ENCODE measurements at regions not wholly inside any gene's neighbourhood (a gene's known extent, or its start where the extent isn't known, plus 50 kb on each side); places are given as distances from the start of the nearest gene placed in this dataset.
"Not testable (repeated sequence)": the region's sequence is repeated elsewhere in the genome, so short reads cannot be mapped to it uniquely, and the experiment has no call there.

DNA sequence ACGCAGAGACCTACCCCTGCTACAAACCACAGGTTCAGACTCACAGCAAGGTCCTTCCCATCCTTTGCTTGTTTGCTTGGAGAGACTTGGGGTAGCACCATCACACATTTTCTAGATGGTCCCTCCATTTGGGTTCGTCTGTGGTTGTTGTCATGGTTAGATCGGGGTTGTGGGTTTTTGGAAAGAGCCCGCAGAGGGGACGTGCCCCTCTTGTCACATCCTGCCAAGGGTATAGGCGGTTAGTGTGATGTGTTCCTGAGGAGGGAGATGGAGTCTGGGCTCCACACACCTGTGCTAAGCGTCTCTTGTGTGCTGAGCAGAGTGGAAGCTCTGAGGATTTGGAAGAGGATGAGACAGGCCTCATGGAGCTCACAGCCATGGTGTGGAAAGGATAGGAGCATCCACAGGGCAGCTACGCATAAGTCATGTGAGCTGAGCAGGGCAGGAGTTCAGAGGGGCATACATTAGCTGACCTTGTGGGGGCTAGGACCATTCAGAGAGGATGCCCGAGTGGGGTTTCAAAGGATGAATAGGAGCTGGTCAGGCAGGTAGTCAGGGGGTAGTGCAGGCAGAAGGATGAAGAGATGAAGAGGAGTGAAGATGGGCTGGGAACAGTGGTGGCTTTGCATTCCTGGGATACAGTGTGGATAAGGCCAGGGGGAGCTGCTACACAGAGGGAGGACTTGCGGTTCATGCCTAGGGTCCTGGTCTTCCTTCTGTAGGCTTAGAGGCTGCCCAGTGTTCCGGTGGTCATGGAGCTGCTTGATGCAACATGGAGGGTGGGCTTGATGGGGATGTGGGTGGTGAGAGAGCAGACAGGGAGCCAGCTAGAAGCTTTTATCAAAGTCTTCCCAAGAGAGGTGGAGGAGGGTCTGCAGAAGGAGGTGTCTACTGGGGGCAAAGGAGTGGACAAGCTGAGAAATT lies 62.9 kb downstream of the ACKR3 start:
- no peak for DNase-seq

GRCh38 chr2:236633219-236633570 lies 63.6 kb downstream of the ACKR3 start:
- no peak for DNase-seq

GRCh38 chr2:236633775-236634560 lies 64.3 kb downstream of the ACKR3 start:
- no peak for DNase-seq

DNA sequence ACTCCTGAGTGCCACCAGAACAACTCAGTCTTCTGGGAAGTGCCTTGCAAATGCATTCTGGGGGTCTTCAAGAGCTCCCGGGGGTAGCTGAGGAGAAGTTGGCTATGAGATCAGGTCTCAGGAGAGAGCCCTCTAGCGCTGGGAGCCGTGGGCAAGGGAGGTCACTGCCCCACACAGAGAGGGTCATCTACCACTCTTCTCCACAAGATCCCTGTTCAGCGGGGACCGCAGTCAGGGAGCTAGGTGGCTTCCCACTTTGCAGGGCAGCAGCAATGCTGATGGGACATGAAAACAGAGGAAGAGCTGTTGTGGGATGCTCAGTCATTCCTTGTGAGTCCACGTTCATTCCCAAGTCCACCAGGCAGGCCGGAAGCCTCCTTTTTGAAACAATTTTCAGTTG lies 66.6 kb downstream of the ACKR3 start:
- no peak for DNase-seq

DNA sequence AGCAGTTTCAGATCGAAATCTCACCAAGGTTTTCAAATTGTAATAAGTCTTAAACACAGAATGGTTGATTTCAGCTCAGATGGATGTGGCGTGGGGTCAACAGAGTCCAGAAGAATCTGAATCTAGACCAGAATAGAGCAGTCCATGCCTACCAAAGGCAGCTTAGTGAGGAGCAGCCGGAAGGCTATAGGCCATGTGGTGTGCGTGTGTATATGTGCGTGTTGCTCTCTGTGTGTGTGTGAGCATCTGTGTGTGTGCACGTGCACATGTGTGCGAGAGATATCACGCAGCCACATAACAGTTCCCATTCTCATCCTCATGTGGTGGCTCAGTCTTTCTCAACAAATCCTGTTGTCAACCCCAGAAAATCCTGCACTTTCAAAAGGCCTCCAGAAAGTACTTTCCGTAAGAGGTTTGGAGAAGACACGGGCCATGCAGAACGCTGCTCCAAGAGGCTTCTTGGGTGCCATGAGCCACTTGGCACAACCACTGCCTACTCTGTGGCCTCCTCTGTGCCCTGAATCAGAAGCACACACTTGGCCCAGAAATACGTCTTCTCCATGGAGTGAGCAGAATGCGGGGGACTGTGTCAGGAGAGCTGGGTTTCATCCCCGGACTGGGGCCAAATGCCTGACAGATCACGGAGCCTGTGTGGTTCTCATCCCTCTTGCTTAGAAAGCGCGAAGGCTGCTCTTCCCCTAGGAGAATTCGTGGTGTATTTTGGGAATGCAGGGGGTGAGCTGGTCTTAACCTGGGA lies 67.3 kb downstream of the ACKR3 start:
- DNase-seq = no peak

DNA sequence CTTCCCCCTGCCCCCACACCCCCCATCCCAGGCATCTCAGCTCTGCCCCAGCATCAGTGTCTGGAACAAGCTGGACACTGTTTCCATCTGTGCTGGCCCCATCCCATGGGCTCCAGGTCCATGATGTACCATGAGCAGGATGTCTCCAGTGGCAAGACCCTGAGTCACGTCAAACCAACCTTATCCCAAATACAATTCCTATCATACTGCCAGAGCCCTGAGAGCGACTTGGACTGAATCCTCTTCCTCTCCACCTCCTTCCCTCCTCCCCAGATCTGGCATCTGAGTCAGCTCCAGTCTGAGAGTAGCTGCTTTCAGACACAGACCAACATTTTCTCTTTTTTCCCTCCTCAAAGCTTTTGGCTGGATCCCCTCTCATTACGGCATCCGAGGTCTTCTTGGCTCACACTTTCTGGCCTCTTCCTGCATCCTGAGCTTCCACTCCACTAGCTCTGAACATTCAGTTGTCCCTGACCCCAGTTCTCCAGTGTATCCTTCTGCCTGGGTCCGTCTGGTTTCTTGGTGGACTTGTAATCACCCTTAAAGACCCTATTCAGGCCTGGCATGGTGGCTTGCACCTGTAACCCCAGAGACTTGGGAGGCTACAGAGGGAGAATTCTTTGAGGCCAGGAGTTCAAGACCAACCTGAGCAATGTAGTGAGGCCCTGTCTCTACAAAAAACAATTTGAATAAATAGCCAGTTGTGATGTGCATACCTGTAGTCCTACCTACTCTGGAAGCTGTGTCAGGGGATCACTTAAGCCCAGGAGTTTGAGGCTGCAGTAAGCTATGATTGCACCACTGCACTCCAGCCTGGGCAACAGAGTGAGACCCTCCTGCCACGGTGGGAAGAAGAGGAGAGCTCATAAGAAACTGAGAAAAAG lies 68.3 kb downstream of the ACKR3 start:
- DNase-seq = no peak

DNA sequence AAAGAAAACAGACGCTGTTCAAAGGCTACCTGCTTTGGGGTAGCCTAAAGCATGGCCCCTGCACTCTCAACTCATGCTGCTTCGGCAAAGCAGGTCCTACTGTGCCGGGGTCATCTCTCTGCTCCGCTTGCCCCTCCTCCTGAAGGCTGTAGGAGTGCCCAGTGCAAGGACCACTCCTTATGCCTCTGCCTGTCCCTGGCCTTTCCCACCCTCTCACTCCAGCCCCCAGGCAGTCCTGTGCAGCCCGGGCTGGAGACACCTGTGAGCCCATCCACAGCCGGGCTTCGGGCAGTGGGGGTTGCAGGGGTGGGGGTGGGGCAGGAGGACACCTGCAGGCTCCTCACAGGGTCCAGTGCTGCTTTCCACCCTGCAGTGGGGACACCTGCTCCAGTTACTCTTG lies 69.1 kb downstream of the ACKR3 start:
- DNase-seq = no peak

- no peak for DNase-seq
Measured at GRCh38 chr2:236639461-236640235, 70.0 kb downstream of the ACKR3 start.

DNA sequence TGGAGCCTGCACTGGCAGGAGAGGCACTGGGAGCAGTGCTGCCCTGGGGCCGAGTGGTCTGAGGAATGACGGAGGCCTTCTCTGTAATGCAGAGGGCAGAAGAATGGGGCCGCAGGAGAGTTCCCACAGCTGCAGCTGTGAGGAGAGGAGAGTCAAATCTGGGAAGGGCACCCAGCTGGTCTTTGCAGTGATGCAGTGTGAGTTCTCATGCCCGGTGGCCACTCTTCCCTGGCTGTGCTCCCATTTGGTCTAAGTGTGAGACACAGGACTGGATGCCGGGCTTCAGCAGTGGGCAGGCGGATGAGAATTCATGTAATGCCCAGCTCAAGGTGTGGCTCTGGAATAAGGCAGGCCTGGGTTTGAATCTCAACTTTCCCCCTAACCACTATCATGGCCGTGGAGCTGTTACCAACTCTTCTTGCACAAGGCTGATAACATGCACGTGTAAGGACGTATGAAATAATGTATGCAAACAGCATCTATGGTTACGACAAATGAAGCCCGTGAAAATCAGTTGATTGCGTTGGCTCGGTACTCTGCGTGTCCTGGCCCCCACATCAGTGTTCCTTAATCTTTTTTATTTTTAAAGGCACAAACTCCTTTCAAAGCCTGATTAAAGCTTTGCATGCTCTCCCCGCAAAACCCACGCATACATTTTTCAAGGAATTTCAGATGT lies 71.6 kb downstream of the ACKR3 start:
- DNase-seq = no peak

DNA sequence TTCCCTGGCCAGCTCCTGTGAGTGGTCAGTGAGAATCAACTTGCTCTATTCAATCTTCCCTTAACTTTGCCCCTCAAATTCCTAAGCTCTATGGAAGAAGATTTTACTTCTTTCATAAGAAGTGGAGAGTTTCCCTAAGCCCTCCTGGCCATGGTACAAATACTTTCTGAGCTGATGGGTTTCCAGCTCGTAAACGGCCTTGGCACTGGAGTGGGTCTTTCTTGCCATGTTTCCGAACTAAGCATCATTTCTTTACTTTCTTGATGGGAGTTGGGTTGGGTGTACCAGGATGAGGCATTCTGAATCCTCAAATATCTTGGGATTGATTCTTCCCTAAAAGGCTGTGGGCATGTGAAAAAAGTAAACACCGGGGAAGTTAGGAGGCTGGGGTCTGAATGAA lies 72.5 kb downstream of the ACKR3 start:
- no peak for DNase-seq

DNA sequence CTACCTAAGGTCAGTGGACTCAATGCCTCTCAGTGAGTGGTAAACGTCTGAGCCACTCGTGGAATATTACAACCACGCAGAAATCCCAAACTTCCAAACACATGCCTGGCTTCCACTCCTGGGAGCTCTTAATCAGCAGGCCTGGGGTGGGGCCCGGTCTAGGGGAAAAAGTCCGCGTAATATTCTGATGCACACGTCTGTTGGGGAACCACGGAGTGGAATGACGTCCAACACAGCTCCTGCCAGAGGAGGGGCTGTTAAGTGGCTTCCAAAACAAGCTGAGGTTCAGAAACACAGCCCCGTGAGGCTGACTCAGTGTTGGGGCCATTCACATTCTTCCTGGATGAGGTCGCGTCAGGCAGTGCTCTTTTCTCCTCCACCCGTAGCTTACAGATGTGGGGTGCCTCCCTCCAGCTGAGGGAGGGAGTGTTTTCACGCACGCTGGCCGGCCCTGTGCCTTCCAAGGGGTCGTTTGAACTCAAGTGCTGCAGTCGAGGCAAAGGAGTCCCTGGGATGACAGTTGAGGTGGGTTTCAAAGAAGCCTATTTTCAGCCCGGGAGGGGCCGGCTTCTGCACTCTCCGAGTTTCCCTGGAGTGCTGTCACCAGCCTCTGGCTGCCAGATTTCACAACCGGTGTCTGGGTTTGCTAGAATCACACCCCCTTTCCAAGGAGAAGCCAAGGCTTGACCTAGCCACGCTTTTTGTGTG lies 73.1 kb downstream of the ACKR3 start:
- DNase-seq = no peak

- no peak for DNase-seq
Measured at GRCh38 chr2:236643480-236643879, 73.9 kb downstream of the ACKR3 start.

DNA sequence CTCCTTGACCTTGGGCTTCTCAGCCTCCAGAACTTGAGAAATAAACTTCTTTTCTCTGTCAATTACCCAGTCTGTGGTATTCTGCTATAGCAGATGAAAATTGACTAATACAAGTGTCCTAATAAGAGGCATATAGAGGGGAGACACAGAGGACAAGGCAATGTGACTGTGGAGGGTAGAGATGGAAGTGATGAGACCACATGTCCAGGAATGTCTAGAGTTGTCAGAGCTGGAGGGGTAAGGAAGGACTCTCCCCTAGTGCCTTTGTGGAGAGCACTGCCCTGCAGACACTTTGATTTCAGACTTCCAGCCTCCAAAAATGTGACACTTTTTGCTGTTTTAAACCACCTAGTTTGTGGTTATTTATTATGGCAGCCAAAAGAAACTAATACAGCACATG lies 74.4 kb downstream of the ACKR3 start:
- DNase-seq = no peak

GRCh38 chr2:236644502-236644911 lies 74.9 kb downstream of the ACKR3 start:
- DNase-seq = no peak

- not testable (repeated sequence) for DNase-seq
Measured at GRCh38 chr2:236645141-236645540, 75.5 kb downstream of the ACKR3 start.

DNA sequence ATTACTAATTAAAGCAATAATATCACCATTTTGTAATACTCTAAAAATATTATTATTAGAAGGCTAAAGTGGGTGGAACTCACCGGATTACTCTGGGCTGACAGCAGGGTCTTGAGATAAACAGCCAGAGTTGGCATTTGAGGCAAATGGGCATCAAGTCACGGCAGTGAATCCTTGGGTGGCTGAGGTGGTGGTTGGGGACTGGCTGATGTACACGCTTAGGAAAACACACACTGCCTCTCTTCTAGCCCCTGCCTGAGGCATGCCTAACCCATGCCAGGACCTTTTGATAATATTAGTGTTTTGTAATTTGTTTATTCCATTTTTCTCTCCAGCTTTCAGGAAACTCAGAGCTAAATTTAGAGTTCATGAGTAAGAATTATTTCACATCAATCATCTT lies 76.8 kb downstream of the ACKR3 start:
- DNase-seq = no peak

GRCh38 chr2:236646871-236647270 lies 77.2 kb downstream of the ACKR3 start:
- no peak for DNase-seq

DNA sequence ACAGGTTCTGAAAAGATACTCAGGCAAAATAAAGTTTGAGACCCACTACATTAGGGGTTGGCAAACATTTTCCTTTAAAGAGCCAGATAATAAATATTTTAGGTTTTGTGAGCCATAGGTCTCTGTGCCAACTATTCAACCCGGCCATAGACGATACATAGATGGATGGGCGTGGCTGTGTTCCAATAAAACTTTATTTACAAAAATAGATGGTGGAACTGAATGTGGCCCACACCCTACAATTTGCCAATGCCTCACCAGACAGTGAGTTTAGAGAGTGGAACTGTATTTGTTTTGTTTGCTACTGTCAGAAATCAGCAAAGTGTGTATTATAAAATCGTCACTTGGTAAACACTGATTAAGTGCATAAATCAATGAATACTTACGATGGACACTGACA lies 78.0 kb downstream of the ACKR3 start:
- no peak for DNase-seq

- no peak for DNase-seq
Measured at GRCh38 chr2:236653863-236654262, 84.2 kb downstream of the ACKR3 start.

DNA sequence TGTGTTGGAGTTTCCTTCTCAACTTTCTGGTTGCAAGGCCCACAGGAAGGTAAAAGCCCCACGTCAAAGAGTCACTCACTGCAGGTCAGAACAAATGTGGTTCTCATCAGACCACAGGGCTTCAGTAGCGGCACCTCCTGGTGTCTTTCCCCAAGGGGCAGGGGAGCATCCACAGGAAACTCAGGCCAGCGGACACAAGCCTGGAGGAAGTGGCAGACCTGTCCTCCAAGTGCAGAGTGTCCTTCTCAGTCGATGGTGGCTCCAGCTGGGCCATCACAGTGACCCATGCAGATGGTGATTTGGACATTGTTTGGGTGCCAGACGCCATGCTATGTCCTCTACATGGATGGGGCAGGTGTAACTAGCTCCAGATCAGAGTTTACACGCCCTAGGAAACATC lies 84.9 kb downstream of the ACKR3 start:
- no peak for DNase-seq
